ENCODE measurements at regions not wholly inside any gene's neighbourhood (a gene's known extent, or its start where the extent isn't known, plus 50 kb on each side); places are given as distances from the start of the nearest gene placed in this dataset.

- TF ChIP-seq TCF12 (IDR thresholded peaks at IDR 0.05), result no peak
- TF ChIP-seq EP300 (IDR thresholded peaks at IDR 0.05; ENCODE audit: borderline replicate concordance in 1 of 2, low read depth in 1 of 2, low read length in 1 of 2), result no peak
- no peak for TF ChIP-seq EZH2phosphoT487 (IDR thresholded peaks at IDR 0.05; ENCODE audit: borderline replicate concordance, low read depth)
- TF ChIP-seq SIN3A (IDR thresholded peaks at IDR 0.05; ENCODE audit: borderline replicate concordance, low read depth, low read length), result no peak
- TF ChIP-seq TAF1 (IDR thresholded peaks at IDR 0.05; ENCODE audit: borderline replicate concordance, low read depth, low read length), result no peak
- TF ChIP-seq, protein P1, sequence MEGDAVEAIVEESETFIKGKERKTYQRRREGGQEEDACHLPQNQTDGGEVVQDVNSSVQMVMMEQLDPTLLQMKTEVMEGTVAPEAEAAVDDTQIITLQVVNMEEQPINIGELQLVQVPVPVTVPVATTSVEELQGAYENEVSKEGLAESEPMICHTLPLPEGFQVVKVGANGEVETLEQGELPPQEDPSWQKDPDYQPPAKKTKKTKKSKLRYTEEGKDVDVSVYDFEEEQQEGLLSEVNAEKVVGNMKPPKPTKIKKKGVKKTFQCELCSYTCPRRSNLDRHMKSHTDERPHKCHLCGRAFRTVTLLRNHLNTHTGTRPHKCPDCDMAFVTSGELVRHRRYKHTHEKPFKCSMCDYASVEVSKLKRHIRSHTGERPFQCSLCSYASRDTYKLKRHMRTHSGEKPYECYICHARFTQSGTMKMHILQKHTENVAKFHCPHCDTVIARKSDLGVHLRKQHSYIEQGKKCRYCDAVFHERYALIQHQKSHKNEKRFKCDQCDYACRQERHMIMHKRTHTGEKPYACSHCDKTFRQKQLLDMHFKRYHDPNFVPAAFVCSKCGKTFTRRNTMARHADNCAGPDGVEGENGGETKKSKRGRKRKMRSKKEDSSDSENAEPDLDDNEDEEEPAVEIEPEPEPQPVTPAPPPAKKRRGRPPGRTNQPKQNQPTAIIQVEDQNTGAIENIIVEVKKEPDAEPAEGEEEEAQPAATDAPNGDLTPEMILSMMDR (IDR thresholded peaks at IDR 0.05), result no peak
- TF ChIP-seq CHD2 (IDR thresholded peaks at IDR 0.05; ENCODE audit: low read length, partially characterized antibody), result no peak
- no peak for TF ChIP-seq RAD21 (IDR thresholded peaks at IDR 0.05; ENCODE audit: low read length)
- no peak for TF ChIP-seq NFIC (IDR thresholded peaks at IDR 0.05; ENCODE audit: borderline replicate concordance)
- TF ChIP-seq, protein P2, sequence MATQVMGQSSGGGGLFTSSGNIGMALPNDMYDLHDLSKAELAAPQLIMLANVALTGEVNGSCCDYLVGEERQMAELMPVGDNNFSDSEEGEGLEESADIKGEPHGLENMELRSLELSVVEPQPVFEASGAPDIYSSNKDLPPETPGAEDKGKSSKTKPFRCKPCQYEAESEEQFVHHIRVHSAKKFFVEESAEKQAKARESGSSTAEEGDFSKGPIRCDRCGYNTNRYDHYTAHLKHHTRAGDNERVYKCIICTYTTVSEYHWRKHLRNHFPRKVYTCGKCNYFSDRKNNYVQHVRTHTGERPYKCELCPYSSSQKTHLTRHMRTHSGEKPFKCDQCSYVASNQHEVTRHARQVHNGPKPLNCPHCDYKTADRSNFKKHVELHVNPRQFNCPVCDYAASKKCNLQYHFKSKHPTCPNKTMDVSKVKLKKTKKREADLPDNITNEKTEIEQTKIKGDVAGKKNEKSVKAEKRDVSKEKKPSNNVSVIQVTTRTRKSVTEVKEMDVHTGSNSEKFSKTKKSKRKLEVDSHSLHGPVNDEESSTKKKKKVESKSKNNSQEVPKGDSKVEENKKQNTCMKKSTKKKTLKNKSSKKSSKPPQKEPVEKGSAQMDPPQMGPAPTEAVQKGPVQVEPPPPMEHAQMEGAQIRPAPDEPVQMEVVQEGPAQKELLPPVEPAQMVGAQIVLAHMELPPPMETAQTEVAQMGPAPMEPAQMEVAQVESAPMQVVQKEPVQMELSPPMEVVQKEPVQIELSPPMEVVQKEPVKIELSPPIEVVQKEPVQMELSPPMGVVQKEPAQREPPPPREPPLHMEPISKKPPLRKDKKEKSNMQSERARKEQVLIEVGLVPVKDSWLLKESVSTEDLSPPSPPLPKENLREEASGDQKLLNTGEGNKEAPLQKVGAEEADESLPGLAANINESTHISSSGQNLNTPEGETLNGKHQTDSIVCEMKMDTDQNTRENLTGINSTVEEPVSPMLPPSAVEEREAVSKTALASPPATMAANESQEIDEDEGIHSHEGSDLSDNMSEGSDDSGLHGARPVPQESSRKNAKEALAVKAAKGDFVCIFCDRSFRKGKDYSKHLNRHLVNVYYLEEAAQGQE (IDR thresholded peaks at IDR 0.05; ENCODE audit: low read depth, low read length), result no peak
- no peak for TF ChIP-seq GATA2 (CRISPR knock-in tag; IDR thresholded peaks at IDR 0.05)
- TF ChIP-seq RFX5 (IDR thresholded peaks at IDR 0.05; ENCODE audit: low read length), result no peak
- TF ChIP-seq NRF1 (IDR thresholded peaks at IDR 0.05; ENCODE audit: low read depth, low read length), result no peak
- TF ChIP-seq, protein P3, sequence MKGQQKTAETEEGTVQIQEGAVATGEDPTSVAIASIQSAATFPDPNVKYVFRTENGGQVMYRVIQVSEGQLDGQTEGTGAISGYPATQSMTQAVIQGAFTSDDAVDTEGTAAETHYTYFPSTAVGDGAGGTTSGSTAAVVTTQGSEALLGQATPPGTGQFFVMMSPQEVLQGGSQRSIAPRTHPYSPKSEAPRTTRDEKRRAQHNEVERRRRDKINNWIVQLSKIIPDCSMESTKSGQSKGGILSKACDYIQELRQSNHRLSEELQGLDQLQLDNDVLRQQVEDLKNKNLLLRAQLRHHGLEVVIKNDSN (IDR thresholded peaks at IDR 0.05; ENCODE audit: borderline replicate concordance, low read depth), result no peak
These were observed 88.0 kb upstream of the SVIL start for GRCh38 chr10:29722777-29723176.

All from SK-N-SH (cell line).